Peyer's patch (tissue), 4 donors: ENCODE measurements at regions not wholly inside any gene's neighbourhood (a gene's known extent, or its start where the extent isn't known, plus 50 kb on each side); places are given as distances from the start of the nearest gene placed in this dataset.

ENCODE experiments used
- POLR2A ChIP-seq, 2 donors: fragments of 450-650 bp; IDR thresholded peaks; one replicate each; pipeline ENCODE4 v1.5.1; 2017; ENCODE audit warnings: antibody characterized with exemption in 2 of 2, mild to moderate bottlenecking in 2 of 2, moderate library complexity in 2 of 2
- TF ChIP-seq, protein P1 (sequence below), 6 experiments: fragments of 450-650 bp in 4 of 6; fragments of 200-600 bp in 2 of 6; sonication (generic) in 1 of 6; IDR thresholded peaks; one replicate each; pipeline ENCODE4 v1.5.1; 2017 to 2019; ENCODE audit warnings: antibody characterized with exemption in 6 of 6, mild to moderate bottlenecking in 3 of 6, moderate library complexity in 1 of 6

DNA sequence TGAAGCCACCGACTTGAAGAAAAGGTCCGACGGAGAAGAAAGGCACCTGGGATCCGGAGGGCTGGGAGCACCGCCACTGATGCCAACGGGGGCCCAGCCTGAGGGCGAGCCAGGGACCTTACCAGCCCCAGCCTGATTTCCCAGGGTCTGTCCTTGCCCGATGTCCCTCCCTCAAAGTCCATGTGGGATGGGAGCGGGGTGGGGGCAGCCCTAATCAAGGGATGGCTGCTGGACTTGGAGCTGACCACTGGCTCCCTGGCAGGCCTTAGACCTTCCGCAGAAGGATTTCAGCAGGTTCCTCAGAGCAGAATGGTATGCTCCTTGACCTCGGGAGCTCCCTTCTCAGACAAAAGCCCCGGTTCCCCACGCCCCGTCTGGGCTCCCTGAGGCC is 99.6 kb downstream of the ZFP36L2 start:
- TF ChIP-seq, protein P1, sequence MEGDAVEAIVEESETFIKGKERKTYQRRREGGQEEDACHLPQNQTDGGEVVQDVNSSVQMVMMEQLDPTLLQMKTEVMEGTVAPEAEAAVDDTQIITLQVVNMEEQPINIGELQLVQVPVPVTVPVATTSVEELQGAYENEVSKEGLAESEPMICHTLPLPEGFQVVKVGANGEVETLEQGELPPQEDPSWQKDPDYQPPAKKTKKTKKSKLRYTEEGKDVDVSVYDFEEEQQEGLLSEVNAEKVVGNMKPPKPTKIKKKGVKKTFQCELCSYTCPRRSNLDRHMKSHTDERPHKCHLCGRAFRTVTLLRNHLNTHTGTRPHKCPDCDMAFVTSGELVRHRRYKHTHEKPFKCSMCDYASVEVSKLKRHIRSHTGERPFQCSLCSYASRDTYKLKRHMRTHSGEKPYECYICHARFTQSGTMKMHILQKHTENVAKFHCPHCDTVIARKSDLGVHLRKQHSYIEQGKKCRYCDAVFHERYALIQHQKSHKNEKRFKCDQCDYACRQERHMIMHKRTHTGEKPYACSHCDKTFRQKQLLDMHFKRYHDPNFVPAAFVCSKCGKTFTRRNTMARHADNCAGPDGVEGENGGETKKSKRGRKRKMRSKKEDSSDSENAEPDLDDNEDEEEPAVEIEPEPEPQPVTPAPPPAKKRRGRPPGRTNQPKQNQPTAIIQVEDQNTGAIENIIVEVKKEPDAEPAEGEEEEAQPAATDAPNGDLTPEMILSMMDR (IDR thresholded peaks at IDR 0.05): no peak
- no peak for TF ChIP-seq POLR2A (IDR thresholded peaks at IDR 0.05)
